Left ventricle myocardium inferior (tissue), 1 donor: ENCODE measurements at regions not wholly inside any gene's neighbourhood (a gene's known extent, or its start where the extent isn't known, plus 50 kb on each side); places are given as distances from the start of the nearest gene placed in this dataset.

Source experiments
- DNase-seq: peaks from one replicate; pipeline ENCODE4 v3.0.0-alpha.2; 2020
- H3K27ac ChIP-seq: fragments of 200-600 bp; replicated peaks from 2 replicates; pipeline ENCODE4 v1.8.0; 2021
- H3K27me3 ChIP-seq: fragments of 200-600 bp; 2 replicates; pipeline ENCODE4 v1.8.0; 2021; ENCODE audit warnings: low read depth
- H3K36me3 ChIP-seq: fragments of 200-600 bp; 2 replicates; pipeline ENCODE4 v1.8.0; 2021
- H3K4me1 ChIP-seq: fragments of 200-600 bp; 2 replicates; pipeline ENCODE4 v1.8.0; 2021
- H3K4me3 ChIP-seq: fragments of 200-600 bp; 2 replicates; pipeline ENCODE4 v1.8.0; 2021; ENCODE audit warnings: mild to moderate bottlenecking, moderate library complexity
- H3K9me3 ChIP-seq: fragments of 200-600 bp; replicated peaks from 2 replicates; pipeline ENCODE4 v1.8.0; 2021
- CTCF ChIP-seq: fragments of 200-600 bp; IDR thresholded peaks from 2 replicates; pipeline ENCODE4 v1.8.0; 2021; ENCODE audit warnings: antibody characterized with exemption, mild to moderate bottlenecking, borderline replicate concordance
- intact Hi-C: fragments of 100-400 bp; cut with micrococcal nuclease; formaldehyde crosslinking; loops from one replicate; pipeline ENCODE4 v1.11.0; 2022
- donor health status: DM: no; HTN: yes; CAD: no; lungs with severe emphysema.

GRCh38 chr18:78758496-78758895 is 221.1 kb upstream of the SALL3 start:
- no peak for TF ChIP-seq CTCF
- Histone ChIP-seq H3K36me3 (no peaks in the 10 kb centered on the region), H3K4me1 (no peaks in the 10 kb centered on the region), H3K27ac (no peak overlapping the region), H3K27me3 (peaks cover 25% of the 10 kb centered on the region), H3K4me3 (no peak overlapping the region), H3K9me3 (peaks cover 9% of the 10 kb centered on the region)
- intact Hi-C loops, result no loop called here
- no peak for DNase-seq

GRCh38 chr18:78762753-78763152 is 216.9 kb upstream of the SALL3 start:
- no peak for DNase-seq
- intact Hi-C loops, result no loop called here
- Histone ChIP-seq H3K27ac (no peak overlapping the region), H3K27me3 (peaks cover 16% of the 10 kb centered on the region), H3K36me3 (no peaks in the 10 kb centered on the region), H3K4me3 (no peak overlapping the region), H3K9me3 (peaks cover 9% of the 10 kb centered on the region), H3K4me1 (no peaks in the 10 kb centered on the region)
- no peak for TF ChIP-seq CTCF

GRCh38 chr18:78764544-78764943 is 215.1 kb upstream of the SALL3 start:
- no peak for TF ChIP-seq CTCF
- Histone ChIP-seq H3K9me3 (peaks cover 9% of the 10 kb centered on the region), H3K27me3 (peaks cover 34% of the 10 kb centered on the region), H3K27ac (no peak overlapping the region), H3K36me3 (no peaks in the 10 kb centered on the region), H3K4me1 (no peaks in the 10 kb centered on the region), H3K4me3 (no peak overlapping the region)
- intact Hi-C loops, result no loop called here
- DNase-seq, result no peak

- H3K9me3 ChIP-seq, result peaks cover 9% of the 10 kb centered on the region
- no peak overlapping the region for H3K4me3 ChIP-seq
- no peaks in the 10 kb centered on the region for H3K4me1 ChIP-seq
- no peak for TF ChIP-seq CTCF
- H3K36me3 ChIP-seq, result no peaks in the 10 kb centered on the region
- no peak overlapping the region for H3K27ac ChIP-seq
- no peak for DNase-seq
- peaks cover 40% of the 10 kb centered on the region for H3K27me3 ChIP-seq
- intact Hi-C loops, result no loop called here
Observed at GRCh38 chr18:78765142-78765541, 214.5 kb upstream of the SALL3 start.

- no peak for DNase-seq
- Histone ChIP-seq H3K27ac (no peak overlapping the region), H3K9me3 (peaks cover 3% of the 10 kb centered on the region), H3K27me3 (peaks cover 46% of the 10 kb centered on the region), H3K36me3 (no peaks in the 10 kb centered on the region), H3K4me3 (no peak overlapping the region), H3K4me1 (no peaks in the 10 kb centered on the region)
- no peak for TF ChIP-seq CTCF
- intact Hi-C loops, result no loop called here
Observed at GRCh38 chr18:78765637-78766281, 213.9 kb upstream of the SALL3 start.
